ENCODE measurements at regions not wholly inside any gene's neighbourhood (a gene's known extent, or its start where the extent isn't known, plus 50 kb on each side); places are given as distances from the start of the nearest gene placed in this dataset.

DNA sequence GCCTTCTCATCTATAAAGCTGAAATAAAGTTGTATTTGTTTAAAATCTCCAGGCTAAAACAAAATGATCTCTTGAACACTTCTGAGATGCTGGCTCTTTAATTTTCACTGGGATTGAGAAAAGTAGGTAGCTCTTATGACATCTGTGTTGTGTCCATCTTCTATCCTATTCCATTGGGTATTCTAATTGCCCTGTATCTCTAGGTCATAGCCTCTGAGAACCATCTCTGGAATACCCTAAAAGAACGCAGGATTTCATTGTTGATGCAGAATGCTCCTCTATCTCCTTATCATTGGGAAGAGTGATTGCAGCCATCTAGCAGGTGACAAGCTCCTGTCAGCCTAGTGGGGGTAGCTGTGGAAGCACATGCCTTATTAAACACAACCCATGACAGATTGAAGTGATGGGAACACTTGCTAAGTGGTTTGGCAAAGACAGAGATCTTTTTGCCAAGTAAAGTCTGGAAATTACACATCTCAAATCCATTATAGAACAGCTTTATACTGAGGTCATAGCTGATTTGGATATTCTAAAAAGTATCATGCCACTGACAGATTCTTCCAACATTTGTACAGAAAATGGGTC is 178.2 kb downstream of the TDRD15 start:
- H3K27me3 Mint-ChIP-seq (ENCODE audit: low read depth) = no peaks in the 10 kb centered on the region
- peaks cover 21% of the 10 kb centered on the region for H3K4me1 Mint-ChIP-seq
- DNase-seq (ENCODE audit: low read depth, low spot score) = no peak
- H3K27ac Mint-ChIP-seq (ENCODE audit: unreplicated experiment) = no peak overlapping the region
- peaks cover 5% of the 10 kb centered on the region for H3K9me3 Mint-ChIP-seq
- H3K36me3 Mint-ChIP-seq (ENCODE audit: low read depth) = no peaks in the 10 kb centered on the region
- TF ChIP-seq CTCF (conservative IDR thresholded peaks at IDR 0.05) = no peak
- H3K4me3 Mint-ChIP-seq = no peak overlapping the region

DNA sequence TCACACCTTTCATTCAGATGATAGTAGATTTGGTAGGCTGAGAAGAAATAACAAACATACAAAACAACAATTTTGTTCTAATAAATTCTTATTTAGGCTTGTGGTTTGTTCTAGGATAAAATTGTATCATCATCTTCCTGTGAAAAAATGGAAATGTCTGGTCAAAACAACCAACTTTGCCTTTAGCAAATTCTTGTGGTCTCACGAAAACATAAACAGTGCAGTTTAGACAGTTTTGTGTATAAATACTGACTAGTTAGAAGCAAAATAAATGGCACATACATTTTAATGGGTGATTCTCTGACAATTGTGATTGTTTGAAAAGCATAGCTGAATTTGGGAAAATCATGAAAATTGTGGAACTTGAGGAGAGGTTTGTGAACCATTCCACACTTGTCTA is 180.1 kb downstream of the TDRD15 start:
- H3K9me3 Mint-ChIP-seq = peaks cover 7% of the 10 kb centered on the region
- no peak overlapping the region for H3K27ac Mint-ChIP-seq (ENCODE audit: unreplicated experiment)
- H3K27me3 Mint-ChIP-seq (ENCODE audit: low read depth) = no peaks in the 10 kb centered on the region
- TF ChIP-seq CTCF (conservative IDR thresholded peaks at IDR 0.05) = no peak
- no peak for DNase-seq (ENCODE audit: low read depth, low spot score)
- no peak overlapping the region for H3K4me3 Mint-ChIP-seq
- H3K4me1 Mint-ChIP-seq = peaks cover 5% of the 10 kb centered on the region
- no peaks in the 10 kb centered on the region for H3K36me3 Mint-ChIP-seq (ENCODE audit: low read depth)

GRCh38 chr2:21305581-21305980 is 181.8 kb downstream of the TDRD15 start:
- Mint-ChIP-seq H3K4me1 (no peaks in the 10 kb centered on the region), H3K27ac (ENCODE audit: unreplicated experiment) (no peak overlapping the region), H3K27me3 (ENCODE audit: low read depth) (no peaks in the 10 kb centered on the region), H3K4me3 (no peak overlapping the region), H3K36me3 (ENCODE audit: low read depth) (no peaks in the 10 kb centered on the region), H3K9me3 (peaks cover 7% of the 10 kb centered on the region)
- no peak for TF ChIP-seq CTCF (conservative IDR thresholded peaks at IDR 0.05)
- no peak for DNase-seq (ENCODE audit: low read depth, low spot score)

- Mint-ChIP-seq H3K27me3 (ENCODE audit: low read depth) (no peaks in the 10 kb centered on the region), H3K36me3 (ENCODE audit: low read depth) (no peaks in the 10 kb centered on the region), H3K4me1 (no peaks in the 10 kb centered on the region), H3K27ac (ENCODE audit: unreplicated experiment) (no peak overlapping the region), H3K4me3 (no peak overlapping the region), H3K9me3 (peaks cover 5% of the 10 kb centered on the region)
- TF ChIP-seq CTCF (conservative IDR thresholded peaks at IDR 0.05) = no peak
- DNase-seq (ENCODE audit: low read depth, low spot score) = no peak
These were observed 182.5 kb downstream of the TDRD15 start for GRCh38 chr2:21306235-21306634.

DNA sequence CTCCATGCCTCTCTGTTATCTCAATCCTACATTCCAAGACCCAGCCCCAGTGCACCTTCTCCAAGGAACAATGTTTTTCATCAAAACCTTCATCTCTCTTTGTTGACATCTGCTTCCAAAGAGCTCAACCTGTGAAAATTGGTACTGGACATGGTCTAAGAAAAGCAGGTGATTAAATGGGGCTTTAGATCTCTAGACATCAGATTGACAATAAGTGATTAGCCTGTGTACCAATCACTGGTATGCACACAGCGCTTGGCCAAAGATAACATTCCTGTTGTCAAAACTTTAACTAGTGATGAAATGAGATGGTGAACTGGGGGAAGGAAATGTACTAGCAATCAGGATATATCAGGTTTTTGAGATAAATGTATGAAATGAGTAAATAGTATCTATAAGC is 183.3 kb downstream of the TDRD15 start:
- DNase-seq (ENCODE audit: low read depth, low spot score) = no peak
- Mint-ChIP-seq H3K36me3 (ENCODE audit: low read depth) (no peaks in the 10 kb centered on the region), H3K27ac (ENCODE audit: unreplicated experiment) (no peak overlapping the region), H3K9me3 (peaks cover 2% of the 10 kb centered on the region), H3K4me1 (no peaks in the 10 kb centered on the region), H3K4me3 (no peak overlapping the region), H3K27me3 (ENCODE audit: low read depth) (no peaks in the 10 kb centered on the region)
- no peak for TF ChIP-seq CTCF (conservative IDR thresholded peaks at IDR 0.05)

Data from neural crest cell (in vitro differentiated cells).